Transverse colon (tissue), 4 donors: ENCODE measurements at regions not wholly inside any gene's neighbourhood (a gene's known extent, or its start where the extent isn't known, plus 50 kb on each side); places are given as distances from the start of the nearest gene placed in this dataset.

ENCODE experiments used
- DNase-seq: peaks from one replicate; pipeline ENCODE4 v3.0.0-alpha.2; 2019
- H3K27ac ChIP-seq, 4 donors: fragments of 200-600 bp; sonication (generic); 2 replicates each; pipeline ENCODE4 v1.5.1; 2016 to 2018; ENCODE audit warnings: inconsistent platforms in 4 of 4
- H3K27me3 ChIP-seq: fragments of 200-600 bp; sonication (generic); 2 replicates; pipeline ENCODE4 v1.5.1; 2017; ENCODE audit warnings: inconsistent platforms
- H3K36me3 ChIP-seq, 4 donors: fragments of 200-600 bp; sonication (generic); 2 replicates each; pipeline ENCODE4 v1.5.1; 2017 to 2019; ENCODE audit warnings: inconsistent platforms in 4 of 4
- H3K4me1 ChIP-seq, 4 donors: fragments of 200-600 bp; sonication (generic); 2 replicates each; pipeline ENCODE4 v1.5.1; 2017 to 2020; ENCODE audit warnings: inconsistent platforms in 4 of 4
- H3K4me3 ChIP-seq, 4 donors: fragments of 200-600 bp; sonication (generic); 1 replicate in 1 of 4; 2 replicates in 3 of 4; pipeline versions ENCODE4 v1.5.1 to v1.6.1; 2017 to 2019; ENCODE audit warnings: inconsistent platforms in 4 of 4
- H3K9me3 ChIP-seq, 2 donors: fragments of 200-600 bp; sonication (generic); 2 replicates each; pipeline ENCODE4 v1.5.1; 2017 to 2019; ENCODE audit warnings: inconsistent platforms in 2 of 2
- CTCF ChIP-seq, 5 experiments: fragments of 200-600 bp in 3 of 5; fragments of 450-650 bp in 2 of 5; sonication (generic) in 3 of 5; IDR thresholded peaks; 1 replicate in 2 of 5; 2 replicates in 3 of 5; pipeline ENCODE4 v1.5.1; 2016 to 2017; ENCODE audit warnings: antibody characterized with exemption in 5 of 5, inconsistent platforms in 3 of 5, mild to moderate bottlenecking in 2 of 5, moderate library complexity in 1 of 5
- EP300 ChIP-seq: sonication (generic); formaldehyde crosslinking; IDR thresholded peaks from one replicate; pipeline ENCODE4 v1.6.1; 2017; ENCODE audit warnings: antibody characterized with exemption, low read depth
- POLR2A ChIP-seq: fragments of 450-650 bp; IDR thresholded peaks from one replicate; pipeline ENCODE4 v1.6.1; 2016; ENCODE audit warnings: antibody characterized with exemption, mild to moderate bottlenecking, moderate library complexity
- POLR2AphosphoS5 ChIP-seq, 3 donors: sonication (generic); formaldehyde crosslinking; IDR thresholded peaks; one replicate each; pipeline ENCODE4 v1.6.1; 2016; ENCODE audit warnings: antibody characterized with exemption in 3 of 3
- WGBS, 2 donors: methylation state at CpG; one replicate each; pipeline ENCODE4 v1.1.5; 2018; ENCODE audit warnings: low coverage in 1 of 2; 5-methylcytosine and 5-hydroxymethylcytosine counted together
- in situ Hi-C, 4 donors: fragments of 200-750 bp; cut with MboI; loops; one replicate each; pipeline versions ENCODE4 v1.15.0 to v1.15.1; 2017; ENCODE audit warnings: low sequenced_read_pairs in 3 of 4, low pct_ligation_motif_present in 1 of 4, low pct_unique_long_range_greater_than_20kb in 1 of 4
- intact Hi-C: fragments of 100-400 bp; cut with DNase I; formaldehyde crosslinking; loops from one replicate; pipeline ENCODE4 v1.15.1; 2023; ENCODE audit warnings: low total_unique reads

- H3K4me3 ChIP-seq = peak overlapping the region in 2 of 4 donors; percentile 74 to 77
- 6 to 33% methylated on average over 3 to 8 of the region's 8 CpGs for WGBS, 2 donors
- H3K36me3 ChIP-seq = no peaks in the 10 kb centered on the region
- DNase-seq = no peak
- intact Hi-C loops (no loop called here), in situ Hi-C loops (no loop called here)
- no peak for TF ChIP-seq CTCF (IDR thresholded peaks at IDR 0.05)
- TF ChIP-seq POLR2AphosphoS5 (IDR thresholded peaks at IDR 0.05) = peak; percentile 43 to 73 (median 67)
- TF ChIP-seq POLR2A = no peak
- peak; percentile 71 for TF ChIP-seq EP300
- H3K27ac ChIP-seq = peak overlapping the region; percentile 99
- H3K27me3 ChIP-seq = no peaks in the 10 kb centered on the region
- no peaks in the 10 kb centered on the region for H3K9me3 ChIP-seq
- H3K4me1 ChIP-seq = peaks cover 46 to 64% (median 52%) of the 10 kb centered on the region in 4 donors
Measured at GRCh38 chr14:73784181-73784987, 67.2 kb upstream of the PTGR2 start.

- Histone ChIP-seq H3K4me3 (peak overlapping the region in 1 of 4 donors; percentile 1), H3K27me3 (no peaks in the 10 kb centered on the region), H3K9me3 (no peaks in the 10 kb centered on the region), H3K36me3 (no peaks in the 10 kb centered on the region), H3K27ac (peak overlapping the region; percentile 99), H3K4me1 (peaks cover 35 to 56% (median 47%) of the 10 kb centered on the region in 4 donors)
- intact Hi-C loops = no loop called here
- no peak for DNase-seq
- in situ Hi-C loops = no loop called here
- TF ChIP-seq POLR2AphosphoS5 (IDR thresholded peaks at IDR 0.05) (no peak), POLR2A (no peak), CTCF (IDR thresholded peaks at IDR 0.05) (no peak), EP300 (no peak)
- 53 to 67% methylated on average over 7 to 10 of the region's 10 CpGs for WGBS, 2 donors
Measured at GRCh38 chr14:73783107-73783727, 68.4 kb upstream of the PTGR2 start.

GRCh38 chr14:73782623-73783022, 68.4 kb upstream of the PNMA1 start:
- intact Hi-C loops = no loop called here
- no peaks in the 10 kb centered on the region for H3K27me3 ChIP-seq
- H3K36me3 ChIP-seq = no peaks in the 10 kb centered on the region
- TF ChIP-seq POLR2AphosphoS5 (IDR thresholded peaks at IDR 0.05) (no peak), EP300 (no peak), POLR2A (no peak), CTCF (IDR thresholded peaks at IDR 0.05) (no peak)
- H3K9me3 ChIP-seq = no peaks in the 10 kb centered on the region
- H3K27ac ChIP-seq = peak overlapping the region; percentile 99
- in situ Hi-C loops = no loop called here
- DNase-seq = no peak
- H3K4me3 ChIP-seq = no peak overlapping the region
- peaks cover 29 to 55% (median 42%) of the 10 kb centered on the region in 4 donors for H3K4me1 ChIP-seq
- 94% methylated on average over 2 of the region's 2 CpGs; no CpG with 5 or more reads in 1 of the 2 donors for WGBS, 2 donors

- peak overlapping the region in 2 of 4 donors; percentile 3 to 99 for H3K27ac ChIP-seq
- 80 to 92% methylated on average over 2 to 3 of the region's 3 CpGs for WGBS, 2 donors
- no peak overlapping the region for H3K4me3 ChIP-seq
- no peaks in the 10 kb centered on the region for H3K36me3 ChIP-seq
- H3K27me3 ChIP-seq = no peaks in the 10 kb centered on the region
- DNase-seq = no peak
- in situ Hi-C loops = no loop called here
- peaks cover 29 to 68% (median 40%) of the 10 kb centered on the region in 4 donors for H3K4me1 ChIP-seq
- H3K9me3 ChIP-seq = no peaks in the 10 kb centered on the region
- intact Hi-C loops = no loop called here
- no peak for TF ChIP-seq POLR2AphosphoS5 (IDR thresholded peaks at IDR 0.05)
- TF ChIP-seq CTCF (IDR thresholded peaks at IDR 0.05) = no peak
- no peak for TF ChIP-seq EP300
- no peak for TF ChIP-seq POLR2A
Measured at GRCh38 chr14:73780896-73781295, 66.7 kb upstream of the PNMA1 start.
